GM13977 (cell line): ENCODE measurements at regions not wholly inside any gene's neighbourhood (a gene's known extent, or its start where the extent isn't known, plus 50 kb on each side); places are given as distances from the start of the nearest gene placed in this dataset.

Source experiments
- DNase-seq: peaks from one replicate; pipeline ENCODE4 v3.0.0; 2012; ENCODE audit warnings: low spot score
- CTCF ChIP-seq: IDR thresholded peaks from 2 replicates; pipeline ENCODE4 v1.5.1; 2012; ENCODE audit warnings: mild to moderate bottlenecking, control low read depth; ENCODE audit not compliant: insufficient read depth; ENCODE audit errors: extremely low read depth, missing control alignments
- in situ Hi-C: fragments of 300-500 bp; cut with MboI; formaldehyde crosslinking; loops from one replicate; pipeline ENCODE4 v1.12.0; 2022; ENCODE audit warnings: low sequenced_read_pairs, low pct_unique_long_range_greater_than_20kb, mixed read lengths, inconsistent platforms; ENCODE audit not compliant: unreplicated experiment

- DNase-seq, result no peak
- in situ Hi-C loops, result no loop called here
- TF ChIP-seq CTCF, result no peak
Observed at GRCh38 chr12:19992311-19992710, 376.0 kb upstream of the PDE3A start.

- in situ Hi-C loops, result no loop called here
- TF ChIP-seq CTCF, result no peak
Observed at GRCh38 chr12:19994968-19995367, 373.4 kb upstream of the PDE3A start.

GRCh38 chr12:19997656-19998400, 370.5 kb upstream of the PDE3A start:
- in situ Hi-C loops, result no loop called here
- TF ChIP-seq CTCF, result no peak
- DNase-seq, result no peak

More at GRCh38 chr12:19994968-19995367, 373.4 kb upstream of the PDE3A start:
- DNase-seq, result no peak

- in situ Hi-C loops, result no loop called here
- no peak for DNase-seq
- TF ChIP-seq CTCF, result no peak
Observed at GRCh38 chr12:19998411-19998810, 369.9 kb upstream of the PDE3A start.

GRCh38 chr12:19998961-19999804, 369.2 kb upstream of the PDE3A start:
- DNase-seq, result no peak
- no peak for TF ChIP-seq CTCF
- in situ Hi-C loops, result no loop called here

- in situ Hi-C loops, result no loop called here
- no peak for TF ChIP-seq CTCF
Observed at GRCh38 chr12:19999805-20000138, 368.6 kb upstream of the PDE3A start.

More at GRCh38 chr12:19999805-20000138, 368.6 kb upstream of the PDE3A start:
- no peak for DNase-seq
